DND-41 (cell line): ENCODE measurements at regions not wholly inside any gene's neighbourhood (a gene's known extent, or its start where the extent isn't known, plus 50 kb on each side); places are given as distances from the start of the nearest gene placed in this dataset.

Source experiments
- ATAC-seq: fragments of 200-7000 bp; cut with Tn5 transposase; 3 replicates; pipeline ENCODE4 v1.9.1; 2021; ENCODE audit warnings: low read depth; ENCODE audit not compliant: insufficient read depth
- DNase-seq: peaks from one replicate; pipeline ENCODE4 v3.0.0-alpha.2; 2020
- H2AFZ ChIP-seq: 2 replicates; pipeline ENCODE4 v1.6.0; 2012; ENCODE audit warnings: low read depth, low read length
- H3K27ac ChIP-seq: 2 replicates; pipeline ENCODE4 v1.5.1; 2012; ENCODE audit warnings: low read length, inconsistent platforms
- H3K27me3 ChIP-seq: fragments of 200-600 bp; sonication (generic); 2 replicates; pipeline ENCODE4 v1.6.0; 2012; ENCODE audit warnings: low read length, mild to moderate bottlenecking, inconsistent platforms; ENCODE audit not compliant: insufficient read depth, poor library complexity
- H3K36me3 ChIP-seq: 2 replicates; pipeline ENCODE4 v1.5.1; 2012; ENCODE audit warnings: low read length, inconsistent platforms; ENCODE audit not compliant: insufficient read depth
- H3K4me1 ChIP-seq: 2 replicates; pipeline ENCODE4 v1.5.1; 2012; ENCODE audit warnings: mild to moderate bottlenecking, low read length; ENCODE audit not compliant: insufficient read depth
- H3K4me2 ChIP-seq: 2 replicates; pipeline ENCODE4 v1.6.0; 2012; ENCODE audit warnings: mild to moderate bottlenecking, moderate library complexity, low read length, inconsistent platforms; ENCODE audit not compliant: insufficient read depth
- H3K4me3 ChIP-seq, 2 experiments: fragments of 200-600 bp in 1 of 2; shearing (Covaris generic) in 1 of 2; 2 replicates each; pipeline ENCODE4 v1.5.1; 2012 to 2016; ENCODE audit warnings: inconsistent platforms in 2 of 2, low read length in 2 of 2, mild to moderate bottlenecking in 2 of 2, low read depth in 1 of 2, moderate library complexity in 1 of 2
- H3K79me2 ChIP-seq: 2 replicates; pipeline ENCODE4 v1.6.0; 2012; ENCODE audit warnings: low read length, inconsistent platforms; ENCODE audit not compliant: insufficient read depth
- H3K9ac ChIP-seq: 2 replicates; pipeline ENCODE4 v1.6.0; 2012; ENCODE audit warnings: low read depth, mild to moderate bottlenecking, inconsistent platforms, low read length, moderate library complexity
- H3K9me3 ChIP-seq: 2 replicates; pipeline ENCODE4 v1.5.1; 2012; ENCODE audit warnings: low read length, moderate library complexity, mild to moderate bottlenecking, inconsistent platforms; ENCODE audit not compliant: insufficient read depth, severe bottlenecking
- H4K20me1 ChIP-seq: 2 replicates; pipeline ENCODE4 v1.6.0; 2012; ENCODE audit warnings: low read length; ENCODE audit not compliant: insufficient read depth
- CTCF ChIP-seq: IDR thresholded peaks from 2 replicates; pipeline ENCODE4 v1.5.1; 2012; ENCODE audit warnings: borderline replicate concordance, low read length, moderate library complexity, mild to moderate bottlenecking; ENCODE audit not compliant: poor library complexity, severe bottlenecking; ENCODE audit errors: extremely low read depth
- EZH2 ChIP-seq: IDR thresholded peaks from 3 replicates; pipeline ENCODE4 v1.6.1; 2012; ENCODE audit warnings: borderline replicate concordance, low read depth, mild to moderate bottlenecking, moderate library complexity, low read length, inconsistent platforms; ENCODE audit not compliant: severe bottlenecking

DNA sequence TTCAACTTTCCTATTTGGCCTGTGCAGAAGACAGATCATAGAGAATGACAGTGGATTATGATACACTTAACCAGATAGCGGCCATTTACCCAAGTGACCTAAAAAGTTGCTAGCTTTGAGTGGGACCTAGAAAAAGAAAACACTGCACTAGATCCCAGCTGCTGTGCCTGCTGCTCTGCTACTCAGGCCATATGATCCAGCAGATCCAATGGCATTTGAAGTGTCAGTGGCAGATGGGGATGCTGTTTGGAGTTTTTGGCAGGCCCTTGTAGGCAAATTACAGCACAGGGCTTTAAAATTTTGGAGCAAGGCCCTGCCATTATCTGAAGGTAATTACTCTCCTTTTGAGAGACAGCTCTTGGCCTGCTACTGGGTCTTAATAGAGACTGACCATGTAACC is 74.0 kb upstream of the KCNE2 start:
- H3K36me3 ChIP-seq, result no peaks in the 10 kb centered on the region
- no peak overlapping the region for H3K9ac ChIP-seq
- H4K20me1 ChIP-seq, result no peaks in the 10 kb centered on the region
- H2AFZ ChIP-seq, result no peak overlapping the region
- H3K27ac ChIP-seq, result no peak overlapping the region
- H3K27me3 ChIP-seq, result no peaks in the 10 kb centered on the region
- DNase-seq (no peak), ATAC-seq (no peak)
- no peaks in the 10 kb centered on the region for H3K4me1 ChIP-seq
- H3K79me2 ChIP-seq, result no peaks in the 10 kb centered on the region
- no peak overlapping the region for H3K4me3 ChIP-seq
- peaks cover 16% of the 10 kb centered on the region for H3K9me3 ChIP-seq
- TF ChIP-seq CTCF, result no peak
- no peak for TF ChIP-seq EZH2
- H3K4me2 ChIP-seq, result no peak overlapping the region

DNA sequence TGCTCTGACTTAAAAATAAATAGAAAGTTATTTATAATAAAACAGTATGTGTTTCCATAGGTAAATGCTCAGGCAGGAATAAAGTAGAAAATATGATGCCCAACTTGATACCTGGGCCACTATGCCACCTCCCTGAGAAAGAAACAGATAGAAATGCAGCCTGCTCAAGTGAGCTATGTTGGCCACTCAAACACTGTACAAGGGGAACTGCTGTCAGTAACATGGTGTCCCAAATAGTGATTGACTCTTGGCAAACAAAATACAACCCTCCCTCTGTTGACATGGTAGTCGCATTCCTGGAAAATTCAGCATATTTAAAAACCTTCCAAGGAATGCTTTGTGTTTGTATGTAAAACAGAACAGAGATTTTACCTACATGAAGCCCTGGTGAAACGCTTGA is 66.9 kb upstream of the KCNE2 start:
- Histone ChIP-seq H3K36me3 (no peaks in the 10 kb centered on the region), H3K9me3 (peaks cover 3% of the 10 kb centered on the region), H4K20me1 (no peaks in the 10 kb centered on the region), H2AFZ (no peak overlapping the region), H3K27me3 (no peaks in the 10 kb centered on the region), H3K27ac (no peak overlapping the region), H3K4me2 (no peak overlapping the region), H3K79me2 (no peaks in the 10 kb centered on the region), H3K4me1 (no peaks in the 10 kb centered on the region), H3K4me3 (no peak overlapping the region), H3K9ac (no peak overlapping the region)
- DNase-seq (no peak), ATAC-seq (no peak)
- no peak for TF ChIP-seq CTCF
- TF ChIP-seq EZH2, result no peak

DNA sequence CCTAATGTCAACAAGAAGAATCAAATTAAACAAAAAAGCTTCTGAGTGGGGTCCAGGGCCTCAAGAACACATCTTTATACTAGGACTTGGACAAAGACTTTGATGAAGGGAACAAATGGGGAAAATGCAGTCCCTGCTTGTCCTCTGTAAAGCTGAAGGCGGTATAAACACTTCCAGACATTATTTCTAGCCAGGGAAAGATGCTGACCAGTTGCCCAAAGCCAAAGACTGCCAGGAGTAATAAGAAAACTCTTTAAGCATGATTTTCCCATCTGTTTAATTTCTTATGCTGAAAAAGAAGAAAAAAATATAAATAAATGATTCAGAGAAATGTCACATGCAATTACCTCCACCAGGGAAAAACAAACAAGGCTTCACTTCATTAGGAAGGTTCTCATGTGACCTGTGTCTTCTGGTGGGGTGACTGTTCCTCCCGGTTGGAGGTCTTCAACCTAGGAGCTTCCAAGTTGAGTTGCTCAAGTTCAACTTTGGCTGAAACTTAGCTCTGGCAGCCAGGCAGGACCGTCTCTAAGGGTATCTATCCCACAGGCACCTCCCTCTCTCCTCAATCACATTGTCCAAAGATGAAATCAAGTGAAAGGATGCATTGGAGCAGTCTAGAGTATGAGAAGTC is 65.2 kb upstream of the KCNE2 start:
- Histone ChIP-seq H3K27ac (no peak overlapping the region), H3K4me3 (no peak overlapping the region), H4K20me1 (no peaks in the 10 kb centered on the region), H3K36me3 (no peaks in the 10 kb centered on the region), H3K4me1 (no peaks in the 10 kb centered on the region), H3K9me3 (no peaks in the 10 kb centered on the region), H3K27me3 (no peaks in the 10 kb centered on the region), H3K79me2 (no peaks in the 10 kb centered on the region), H3K9ac (no peak overlapping the region), H2AFZ (no peak overlapping the region), H3K4me2 (no peak overlapping the region)
- no peak for DNase-seq
- TF ChIP-seq EZH2 (no peak), CTCF (no peak)
- no peak for ATAC-seq

GRCh38 chr21:34299168-34299539 is 64.7 kb upstream of the KCNE2 start:
- Histone ChIP-seq H3K9me3 (no peaks in the 10 kb centered on the region), H3K79me2 (no peaks in the 10 kb centered on the region), H2AFZ (no peak overlapping the region), H3K27ac (no peak overlapping the region), H3K36me3 (no peaks in the 10 kb centered on the region), H3K4me1 (no peaks in the 10 kb centered on the region), H3K4me3 (no peak overlapping the region), H4K20me1 (no peaks in the 10 kb centered on the region), H3K4me2 (no peak overlapping the region), H3K9ac (no peak overlapping the region), H3K27me3 (no peaks in the 10 kb centered on the region)
- no peak for TF ChIP-seq EZH2
- TF ChIP-seq CTCF, result no peak
- DNase-seq (no peak), ATAC-seq (no peak)
